WERI-Rb-1 (cell line): ENCODE measurements at regions not wholly inside any gene's neighbourhood (a gene's known extent, or its start where the extent isn't known, plus 50 kb on each side); places are given as distances from the start of the nearest gene placed in this dataset.
A peak's percentile ranks its signal among the peaks of the same experiment; 100 is the strongest.

Source experiments
- DNase-seq: peaks from one replicate; pipeline ENCODE4 v3.0.0-alpha.2; 2020
- H3K27ac ChIP-seq: fragments of 250-450 bp; sonication (Bioruptor Pico); 2 replicates; pipeline ENCODE4 v1.5.1; 2020; ENCODE audit warnings: mild to moderate bottlenecking, moderate library complexity
- H3K27me3 ChIP-seq: fragments of 250-450 bp; sonication (Bioruptor Pico); 2 replicates; pipeline ENCODE4 v1.5.1; 2021; ENCODE audit warnings: mild to moderate bottlenecking, low read depth, moderate library complexity; ENCODE audit not compliant: insufficient read depth, severe bottlenecking
- H3K36me3 ChIP-seq: fragments of 250-450 bp; sonication (Bioruptor Pico); 2 replicates; pipeline ENCODE4 v1.5.1; 2020; ENCODE audit warnings: mild to moderate bottlenecking, moderate library complexity
- H3K4me3 ChIP-seq: 2 replicates; pipeline ENCODE4 v1.5.1; 2011; ENCODE audit warnings: low read depth, mild to moderate bottlenecking, control low read depth, low read length
- H3K9me3 ChIP-seq: fragments of 250-450 bp; sonication (Bioruptor Pico); 2 replicates; pipeline ENCODE4 v1.5.1; 2021; ENCODE audit warnings: mild to moderate bottlenecking, moderate library complexity; ENCODE audit not compliant: severe bottlenecking
- CTCF ChIP-seq: IDR thresholded peaks from 2 replicates; pipeline ENCODE4 v1.5.1; 2011; ENCODE audit warnings: low read depth, mild to moderate bottlenecking, control low read depth, inconsistent platforms, low read length

DNA sequence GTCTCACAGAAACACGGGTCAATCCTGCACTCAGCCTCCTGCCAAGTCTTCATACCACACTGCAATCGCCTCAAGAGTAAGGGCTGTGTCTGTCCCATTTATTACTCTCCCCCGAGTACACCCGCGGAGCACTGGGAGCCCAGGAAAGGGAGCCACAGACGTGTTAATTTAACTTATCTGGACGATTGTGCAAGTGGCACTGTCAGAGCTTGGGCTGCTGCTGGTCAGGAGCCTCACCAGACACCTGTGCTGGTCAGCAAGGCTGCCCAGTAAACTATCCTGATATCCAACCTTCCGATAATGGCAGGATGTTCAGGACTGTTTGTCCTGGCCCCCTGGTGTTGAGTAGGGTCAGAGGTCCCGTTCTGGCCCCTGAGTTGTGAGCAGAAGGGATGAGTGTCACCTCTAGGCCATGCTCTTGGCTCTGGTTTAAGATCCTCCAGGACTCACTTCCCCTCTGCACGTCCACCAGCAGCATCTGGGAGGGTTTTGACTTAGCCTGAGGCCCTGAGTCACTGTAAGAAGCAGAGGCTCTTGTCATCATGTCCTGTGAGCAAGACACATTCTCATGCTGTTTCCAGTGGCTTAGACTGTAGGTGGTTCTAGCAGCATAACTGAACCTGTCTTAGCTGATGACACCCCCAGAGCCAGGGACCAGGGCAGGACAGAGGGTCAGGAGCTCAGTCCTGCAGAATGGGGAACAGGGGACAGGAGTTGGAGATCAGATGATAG, 82.5 kb upstream of the ARL4C start:
- DNase-seq, result peak; percentile 72
- Histone ChIP-seq H3K9me3 (no peaks in the 10 kb centered on the region), H3K36me3 (no peaks in the 10 kb centered on the region), H3K4me3 (no peak overlapping the region), H3K27ac (peak overlapping the region; percentile 92), H3K27me3 (no peaks in the 10 kb centered on the region)
- TF ChIP-seq CTCF, result 0 out of 2 replicates have a peak, but pooled peaks have one; percentile 23

GRCh38 chr2:234578389-234578788, 81.5 kb upstream of the ARL4C start:
- Histone ChIP-seq H3K9me3 (no peaks in the 10 kb centered on the region), H3K4me3 (no peak overlapping the region), H3K27me3 (no peaks in the 10 kb centered on the region), H3K27ac (peak overlapping the region; percentile 92), H3K36me3 (no peaks in the 10 kb centered on the region)
- no peak for TF ChIP-seq CTCF
- DNase-seq, result no peak

DNA sequence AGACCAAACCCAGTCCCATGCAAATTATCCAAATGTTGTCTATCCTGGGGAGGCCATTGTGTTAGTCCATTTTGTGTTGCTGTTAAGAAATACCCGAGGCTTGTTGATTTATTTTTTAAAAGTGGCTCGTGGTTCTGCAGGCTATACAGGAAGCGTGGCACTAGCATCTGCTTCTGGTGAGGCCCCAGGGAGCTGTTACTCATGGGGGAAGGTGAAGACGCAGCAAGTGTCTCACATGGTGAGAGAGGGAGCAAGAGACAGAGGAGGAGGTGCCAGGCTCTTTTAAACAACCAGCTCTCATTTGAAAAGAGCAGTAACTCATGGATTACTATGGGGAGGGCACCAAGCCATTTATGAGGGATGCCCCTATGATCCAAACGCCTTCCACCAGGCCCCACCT, 80.3 kb upstream of the ARL4C start:
- H3K36me3 ChIP-seq, result no peaks in the 10 kb centered on the region
- DNase-seq, result no peak
- no peaks in the 10 kb centered on the region for H3K9me3 ChIP-seq
- H3K27ac ChIP-seq, result no peak overlapping the region
- TF ChIP-seq CTCF, result no peak
- H3K27me3 ChIP-seq, result no peaks in the 10 kb centered on the region
- no peak overlapping the region for H3K4me3 ChIP-seq

GRCh38 chr2:234571620-234572407, 74.9 kb upstream of the ARL4C start:
- no peaks in the 10 kb centered on the region for H3K9me3 ChIP-seq
- no peak for DNase-seq
- H3K27me3 ChIP-seq, result no peaks in the 10 kb centered on the region
- no peak overlapping the region for H3K4me3 ChIP-seq
- no peak overlapping the region for H3K27ac ChIP-seq
- no peaks in the 10 kb centered on the region for H3K36me3 ChIP-seq
- TF ChIP-seq CTCF, result no peak

DNA sequence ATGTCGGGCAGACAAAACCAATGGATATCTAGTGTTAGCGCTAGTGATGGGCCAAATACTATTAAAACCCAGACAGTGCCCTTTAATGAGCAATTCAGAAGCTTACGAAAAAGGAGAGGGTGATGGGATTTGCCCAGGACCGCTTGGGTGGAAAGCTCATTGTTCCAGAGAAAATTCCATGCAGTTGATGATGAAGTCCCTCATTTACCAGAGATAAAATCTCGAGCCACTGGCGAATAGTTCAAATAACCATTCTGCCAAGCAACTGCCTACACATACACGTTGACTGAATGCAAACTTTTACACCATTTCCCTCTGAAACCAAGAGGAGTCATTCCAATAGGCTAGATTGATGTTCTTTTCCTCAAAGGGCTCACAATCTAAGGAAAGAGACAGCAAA, 73.6 kb upstream of the ARL4C start:
- TF ChIP-seq CTCF, result no peak
- DNase-seq, result no peak
- Histone ChIP-seq H3K27me3 (no peaks in the 10 kb centered on the region), H3K27ac (no peak overlapping the region), H3K9me3 (no peaks in the 10 kb centered on the region), H3K36me3 (no peaks in the 10 kb centered on the region), H3K4me3 (no peak overlapping the region)
